Right atrium auricular region (tissue), 2 donors: ENCODE measurements at regions not wholly inside any gene's neighbourhood (a gene's known extent, or its start where the extent isn't known, plus 50 kb on each side); places are given as distances from the start of the nearest gene placed in this dataset.

Source experiments
- DNase-seq: peaks from one replicate; pipeline ENCODE4 v3.0.0-alpha.2; 2019; ENCODE audit warnings: low spot score
- H3K27ac ChIP-seq, 2 donors: fragments of 200-600 bp; sonication (generic); 1 replicate in 1 of 2; 2 replicates in 1 of 2; pipeline ENCODE4 v1.5.1; 2016 to 2019
- H3K27me3 ChIP-seq, 2 donors: fragments of 200-600 bp; sonication (generic); one replicate each; pipeline versions ENCODE4 v1.5.1 to v1.6.0; 2017 to 2019
- H3K36me3 ChIP-seq: fragments of 200-600 bp; sonication (generic); one replicate; pipeline ENCODE4 v1.5.1; 2016
- H3K4me1 ChIP-seq, 2 donors: fragments of 200-600 bp; sonication (generic); one replicate each; pipeline versions ENCODE4 v1.5.1 to v1.6.0; 2017 to 2019
- H3K4me3 ChIP-seq, 2 donors: fragments of 200-600 bp; sonication (generic); 1 replicate in 1 of 2; 2 replicates in 1 of 2; pipeline ENCODE4 v1.5.1; 2017 to 2019; ENCODE audit warnings: mild to moderate bottlenecking in 1 of 2, moderate library complexity in 1 of 2
- H3K9me3 ChIP-seq, 2 donors: fragments of 200-600 bp; sonication (generic); one replicate each; pipeline ENCODE4 v1.5.1; 2019
- CTCF ChIP-seq, 2 donors: fragments of 200-600 bp; sonication (generic); IDR thresholded peaks; one replicate each; pipeline ENCODE4 v1.5.1; 2019; ENCODE audit warnings: antibody characterized with exemption in 2 of 2

DNA sequence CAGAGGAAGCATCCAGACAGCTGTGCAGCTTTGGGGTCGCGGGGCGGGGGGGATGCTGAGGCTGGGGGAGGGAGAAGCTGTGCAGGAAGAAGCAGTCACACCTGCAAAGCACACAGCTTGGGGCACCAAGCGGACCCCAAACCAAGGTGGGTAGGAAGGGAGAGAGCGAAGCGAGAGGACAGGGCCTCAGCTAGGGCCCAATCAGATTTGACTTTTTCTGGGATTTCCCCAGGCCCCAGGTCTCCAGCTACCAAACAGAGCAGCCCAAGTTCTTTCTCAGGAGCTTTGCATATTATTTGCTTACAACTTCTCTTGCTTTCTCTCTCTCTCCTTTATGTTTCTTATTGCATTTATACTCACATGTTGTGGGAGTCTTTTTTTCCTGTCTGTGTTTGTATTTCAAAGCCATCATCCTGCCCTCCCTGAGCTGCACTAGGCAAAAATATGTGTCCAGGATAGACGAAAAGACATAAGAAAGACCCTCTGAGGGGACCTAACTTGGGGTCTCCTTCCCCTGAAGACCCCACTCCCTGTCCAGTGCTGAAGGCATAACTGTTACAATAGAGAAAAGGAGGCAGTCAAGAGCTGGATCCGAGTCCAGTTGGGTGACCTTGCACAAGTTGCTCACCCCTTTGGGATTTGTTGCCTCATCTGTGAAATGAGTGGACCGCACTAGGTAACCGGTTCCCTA is 50.6 kb upstream of the SMNDC1 start:
- H3K27ac ChIP-seq: no peak overlapping the region
- TF ChIP-seq CTCF (IDR thresholded peaks at IDR 0.05): no peak

DNA sequence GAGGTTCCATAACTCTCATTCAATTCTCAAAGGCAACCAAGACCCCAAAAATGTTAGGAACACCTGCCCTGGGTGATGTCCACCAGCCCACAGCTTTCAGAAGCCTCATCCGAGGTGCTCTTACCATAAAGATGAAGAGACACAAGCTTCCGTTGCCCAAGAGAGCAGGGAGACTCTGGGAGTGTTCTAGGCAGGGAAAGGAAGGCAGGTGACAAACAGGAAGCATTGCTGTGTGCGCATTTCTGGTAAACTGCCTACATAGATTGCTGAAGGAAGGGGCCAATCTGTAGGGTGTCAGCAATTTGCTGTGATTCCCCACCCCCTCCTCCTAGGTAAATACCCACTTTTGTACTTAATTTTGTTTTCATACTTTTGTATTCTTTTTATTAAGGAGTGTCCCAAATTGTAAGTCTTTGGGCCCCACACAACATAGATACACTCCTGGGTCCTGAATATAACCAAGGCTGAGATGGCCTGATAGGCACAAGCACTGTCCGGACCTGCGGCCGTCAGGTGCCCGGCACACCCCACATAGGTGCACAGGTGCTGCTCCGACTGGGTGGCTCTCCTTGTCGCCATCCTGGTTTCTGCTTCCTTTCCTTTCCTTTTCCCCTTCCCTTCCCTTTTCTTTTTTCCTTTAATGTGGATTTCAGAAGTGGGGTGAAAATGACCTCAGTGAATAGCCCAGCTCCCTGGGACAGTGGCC is 51.4 kb upstream of the SMNDC1 start:
- Histone ChIP-seq H3K4me1 (peaks cover 0 to 8% of the 10 kb centered on the region in 2 donors), H3K27ac (no peak overlapping the region), H3K36me3 (no peaks in the 10 kb centered on the region), H3K4me3 (no peak overlapping the region), H3K27me3 (no peaks in the 10 kb centered on the region), H3K9me3 (no peaks in the 10 kb centered on the region)
- no peak for DNase-seq
- TF ChIP-seq CTCF (IDR thresholded peaks at IDR 0.05): no peak

More for the DNA sequence above, 50.6 kb upstream of the SMNDC1 start:
- Histone ChIP-seq H3K4me1 (peaks cover 0 to 8% of the 10 kb centered on the region in 2 donors), H3K27me3 (no peaks in the 10 kb centered on the region), H3K9me3 (no peaks in the 10 kb centered on the region), H3K4me3 (no peak overlapping the region), H3K36me3 (no peaks in the 10 kb centered on the region)
- DNase-seq: no peak

GRCh38 chr10:110356628-110357245 is 52.0 kb upstream of the SMNDC1 start:
- DNase-seq: no peak
- no peak overlapping the region for H3K27ac ChIP-seq
- H3K27me3 ChIP-seq: no peaks in the 10 kb centered on the region
- H3K9me3 ChIP-seq: no peaks in the 10 kb centered on the region
- TF ChIP-seq CTCF (IDR thresholded peaks at IDR 0.05): no peak
- no peaks in the 10 kb centered on the region for H3K36me3 ChIP-seq
- peaks cover 0 to 8% of the 10 kb centered on the region in 2 donors for H3K4me1 ChIP-seq
- no peak overlapping the region for H3K4me3 ChIP-seq

- no peak overlapping the region for H3K27ac ChIP-seq
- TF ChIP-seq CTCF (IDR thresholded peaks at IDR 0.05): no peak
Observed at GRCh38 chr10:110357252-110357780, 52.6 kb upstream of the SMNDC1 start.

GRCh38 chr10:110357871-110358270 is 53.2 kb upstream of the SMNDC1 start:
- Histone ChIP-seq H3K9me3 (no peaks in the 10 kb centered on the region), H3K4me1 (peaks cover 0 to 8% of the 10 kb centered on the region in 2 donors), H3K27ac (no peak overlapping the region), H3K36me3 (no peaks in the 10 kb centered on the region), H3K27me3 (no peaks in the 10 kb centered on the region), H3K4me3 (no peak overlapping the region)
- DNase-seq: no peak
- TF ChIP-seq CTCF (IDR thresholded peaks at IDR 0.05): no peak

More at GRCh38 chr10:110357252-110357780, 52.6 kb upstream of the SMNDC1 start:
- no peak for DNase-seq
- H3K36me3 ChIP-seq: no peaks in the 10 kb centered on the region
- no peak overlapping the region for H3K4me3 ChIP-seq
- H3K27me3 ChIP-seq: no peaks in the 10 kb centered on the region
- H3K9me3 ChIP-seq: no peaks in the 10 kb centered on the region
- H3K4me1 ChIP-seq: peaks cover 0 to 8% of the 10 kb centered on the region in 2 donors
